ENCODE measurements at regions not wholly inside any gene's neighbourhood (a gene's known extent, or its start where the extent isn't known, plus 50 kb on each side); places are given as distances from the start of the nearest gene placed in this dataset.

- H3F3A ChIP-seq (ENCODE audit: insufficient read depth, low read depth), result no peaks in the 10 kb centered on the region
- no peak for DNase-seq
- TF ChIP-seq CTCF (conservative IDR thresholded peaks at IDR 0.05) (no peak), EZH2 (IDR thresholded peaks at IDR 0.05; ENCODE audit: low read depth) (no peak)
- ChIA-PET CTCF (no interaction called here), POLR2A (ENCODE audit: unreplicated experiment) (no interaction called here)
- H3K4me3 ChIP-seq, result no peak overlapping the region
- no peaks in the 10 kb centered on the region for H3K36me3 ChIP-seq (ENCODE audit: low read depth)
- intact Hi-C loops (cut with micrococcal nuclease; ENCODE audit: unreplicated experiment), result no loop called here
- H3K27me3 ChIP-seq (ENCODE audit: insufficient read depth, low read depth), result peaks cover 61% of the 10 kb centered on the region
- no peaks in the 10 kb centered on the region for H4K20me1 ChIP-seq (ENCODE audit: insufficient read depth)
- H3K79me2 ChIP-seq (ENCODE audit: low read depth), result no peaks in the 10 kb centered on the region
- H3K4me2 ChIP-seq, result no peak overlapping the region
- no peak overlapping the region for H3K27ac ChIP-seq
- H3K9me3 ChIP-seq (ENCODE audit: insufficient read depth, low read depth), result no peaks in the 10 kb centered on the region
- no peaks in the 10 kb centered on the region for H3K9me2 ChIP-seq (ENCODE audit: insufficient read depth)
- no peaks in the 10 kb centered on the region for H3K4me1 ChIP-seq (replicated peaks; ENCODE audit: insufficient read depth)
- no TSS peak for BruUV-seq (replicated peaks)
- H2AFZ ChIP-seq, result no peak overlapping the region
Measured at GRCh38 chr2:30046979-30047378, 99.8 kb upstream of the YPEL5 start.

GRCh38 chr2:30048636-30049175 lies 98.1 kb upstream of the YPEL5 start:
- intact Hi-C loops (cut with micrococcal nuclease; ENCODE audit: unreplicated experiment), result no loop called here
- no peaks in the 10 kb centered on the region for H3K9me2 ChIP-seq (ENCODE audit: insufficient read depth)
- H3K4me1 ChIP-seq (replicated peaks; ENCODE audit: insufficient read depth), result no peaks in the 10 kb centered on the region
- TF ChIP-seq EZH2 (IDR thresholded peaks at IDR 0.05; ENCODE audit: low read depth) (no peak), CTCF (conservative IDR thresholded peaks at IDR 0.05) (no peak)
- H2AFZ ChIP-seq, result no peak overlapping the region
- CTCF ChIA-PET, result no interaction called here
- H3K36me3 ChIP-seq (ENCODE audit: low read depth), result no peaks in the 10 kb centered on the region
- H4K20me1 ChIP-seq (ENCODE audit: insufficient read depth), result no peaks in the 10 kb centered on the region
- no TSS peak for BruUV-seq (replicated peaks)
- no peaks in the 10 kb centered on the region for H3K79me2 ChIP-seq (ENCODE audit: low read depth)
- no peak overlapping the region for H3K4me2 ChIP-seq
- POLR2A ChIA-PET (ENCODE audit: unreplicated experiment), result no interaction called here
- no peak overlapping the region for H3K4me3 ChIP-seq
- H3K27ac ChIP-seq, result no peak overlapping the region
- H3K9me3 ChIP-seq (ENCODE audit: insufficient read depth, low read depth), result no peaks in the 10 kb centered on the region
- no peaks in the 10 kb centered on the region for H3F3A ChIP-seq (ENCODE audit: insufficient read depth, low read depth)
- H3K27me3 ChIP-seq (ENCODE audit: insufficient read depth, low read depth), result peaks cover 74% of the 10 kb centered on the region
- DNase-seq, result no peak

- H4K20me1 ChIP-seq (ENCODE audit: insufficient read depth), result no peaks in the 10 kb centered on the region
- H2AFZ ChIP-seq, result no peak overlapping the region
- no peak for DNase-seq
- H3F3A ChIP-seq (ENCODE audit: insufficient read depth, low read depth), result no peaks in the 10 kb centered on the region
- ChIA-PET POLR2A (ENCODE audit: unreplicated experiment) (no interaction called here), CTCF (no interaction called here)
- H3K9me2 ChIP-seq (ENCODE audit: insufficient read depth), result no peaks in the 10 kb centered on the region
- no peak overlapping the region for H3K4me3 ChIP-seq
- H3K4me1 ChIP-seq (replicated peaks; ENCODE audit: insufficient read depth), result no peaks in the 10 kb centered on the region
- H3K79me2 ChIP-seq (ENCODE audit: low read depth), result no peaks in the 10 kb centered on the region
- BruUV-seq (replicated peaks), result no TSS peak
- peaks cover 92% of the 10 kb centered on the region for H3K27me3 ChIP-seq (ENCODE audit: insufficient read depth, low read depth)
- no peaks in the 10 kb centered on the region for H3K36me3 ChIP-seq (ENCODE audit: low read depth)
- intact Hi-C loops (cut with micrococcal nuclease; ENCODE audit: unreplicated experiment), result no loop called here
- TF ChIP-seq EZH2 (IDR thresholded peaks at IDR 0.05; ENCODE audit: low read depth) (no peak), CTCF (conservative IDR thresholded peaks at IDR 0.05) (no peak)
- H3K4me2 ChIP-seq, result no peak overlapping the region
- H3K9me3 ChIP-seq (ENCODE audit: insufficient read depth, low read depth), result no peaks in the 10 kb centered on the region
- no peak overlapping the region for H3K27ac ChIP-seq
Measured at GRCh38 chr2:30055548-30055947, 91.3 kb upstream of the YPEL5 start.

Data from PC-9 (cell line).